RWPE1 (cell line): ENCODE measurements at regions not wholly inside any gene's neighbourhood (a gene's known extent, or its start where the extent isn't known, plus 50 kb on each side); places are given as distances from the start of the nearest gene placed in this dataset.

Experiments
- CTCF ChIA-PET: fragments of 350-600 bp; sonication (Branson Sonifier 250); formaldehyde crosslinking; extraction: SDS; loops from one replicate; lab custom pipeline; 2021; lab: Yijun Ruan, JAX
- POLR2A ChIA-PET: fragments of 400-600 bp; formaldehyde crosslinking; extraction: SDS; loops from one replicate; lab custom pipeline; 2020; ENCODE audit warnings: antibody characterized with exemption; ENCODE audit not compliant: low non-redundant PET; lab: Yijun Ruan, JAX
- DNase-seq: peaks from one replicate; pipeline ENCODE4 v3.0.0; 2012; ENCODE audit warnings: low spot score
- H3K27ac ChIP-seq: fragments of 450-650 bp; 2 replicates; pipeline ENCODE4 v1.5.1; 2017
- TF ChIP-seq, protein P1 (sequence below): fragments of 450-650 bp; conservative IDR thresholded peaks from 2 replicates; pipeline ENCODE4 v1.5.1; 2017; ENCODE audit warnings: low read depth, mild to moderate bottlenecking

DNA sequence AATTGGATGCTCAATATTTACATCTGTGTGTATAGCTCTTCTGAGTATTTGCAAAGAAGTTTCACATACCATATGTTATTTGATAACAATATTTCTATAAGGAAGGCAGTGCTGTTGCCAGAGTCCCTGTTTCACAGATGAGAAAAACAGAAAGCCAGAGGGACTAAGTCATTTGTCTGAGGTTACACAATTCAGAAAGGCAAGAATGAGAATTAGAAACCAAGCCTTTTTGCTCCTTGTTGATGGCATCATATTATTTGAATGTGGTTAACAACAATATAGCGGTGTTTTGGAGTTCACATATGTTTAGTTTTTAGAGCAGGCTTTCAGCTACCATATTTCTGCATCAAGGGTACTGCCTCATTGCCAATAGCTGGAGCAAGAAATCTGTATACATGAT lies 110.9 kb upstream of the PRLR start:
- TF ChIP-seq, protein P1, sequence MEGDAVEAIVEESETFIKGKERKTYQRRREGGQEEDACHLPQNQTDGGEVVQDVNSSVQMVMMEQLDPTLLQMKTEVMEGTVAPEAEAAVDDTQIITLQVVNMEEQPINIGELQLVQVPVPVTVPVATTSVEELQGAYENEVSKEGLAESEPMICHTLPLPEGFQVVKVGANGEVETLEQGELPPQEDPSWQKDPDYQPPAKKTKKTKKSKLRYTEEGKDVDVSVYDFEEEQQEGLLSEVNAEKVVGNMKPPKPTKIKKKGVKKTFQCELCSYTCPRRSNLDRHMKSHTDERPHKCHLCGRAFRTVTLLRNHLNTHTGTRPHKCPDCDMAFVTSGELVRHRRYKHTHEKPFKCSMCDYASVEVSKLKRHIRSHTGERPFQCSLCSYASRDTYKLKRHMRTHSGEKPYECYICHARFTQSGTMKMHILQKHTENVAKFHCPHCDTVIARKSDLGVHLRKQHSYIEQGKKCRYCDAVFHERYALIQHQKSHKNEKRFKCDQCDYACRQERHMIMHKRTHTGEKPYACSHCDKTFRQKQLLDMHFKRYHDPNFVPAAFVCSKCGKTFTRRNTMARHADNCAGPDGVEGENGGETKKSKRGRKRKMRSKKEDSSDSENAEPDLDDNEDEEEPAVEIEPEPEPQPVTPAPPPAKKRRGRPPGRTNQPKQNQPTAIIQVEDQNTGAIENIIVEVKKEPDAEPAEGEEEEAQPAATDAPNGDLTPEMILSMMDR: no peak
- CTCF ChIA-PET: interaction anchor here (0.6 kb wide), 1 partner anchor 1130 kb away, joined by 3 read pairs; no protein-coding TSS in a partner anchor
- no peak for DNase-seq
- POLR2A ChIA-PET: no interaction called here
- no peak overlapping the region for H3K27ac ChIP-seq

DNA sequence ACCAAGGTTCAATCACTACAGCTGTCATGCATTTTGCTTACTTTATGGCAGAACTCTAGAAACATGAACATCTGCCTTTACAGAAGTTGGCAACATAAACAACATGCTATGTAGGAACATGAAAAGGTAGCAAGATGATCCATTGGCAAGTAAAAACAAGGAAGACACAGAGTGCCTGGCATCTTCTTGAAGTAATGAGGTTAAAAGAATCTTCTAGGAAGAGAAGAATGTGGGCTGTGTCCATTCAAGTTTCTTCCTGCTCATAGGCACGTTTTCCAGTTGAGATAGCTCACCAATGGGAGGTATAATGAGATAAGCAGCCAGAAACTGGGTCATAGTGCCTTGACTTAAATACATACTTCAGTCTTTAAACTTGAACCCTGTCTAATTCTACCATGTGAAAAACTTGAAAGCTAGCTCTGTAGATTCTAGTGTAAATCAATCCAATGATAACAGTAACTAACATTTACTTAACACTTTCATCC lies 109.4 kb upstream of the PRLR start:
- POLR2A ChIA-PET: no interaction called here
- TF ChIP-seq, protein P1: no peak
- CTCF ChIA-PET: no interaction called here
- H3K27ac ChIP-seq: no peak overlapping the region
- DNase-seq: no peak

DNA sequence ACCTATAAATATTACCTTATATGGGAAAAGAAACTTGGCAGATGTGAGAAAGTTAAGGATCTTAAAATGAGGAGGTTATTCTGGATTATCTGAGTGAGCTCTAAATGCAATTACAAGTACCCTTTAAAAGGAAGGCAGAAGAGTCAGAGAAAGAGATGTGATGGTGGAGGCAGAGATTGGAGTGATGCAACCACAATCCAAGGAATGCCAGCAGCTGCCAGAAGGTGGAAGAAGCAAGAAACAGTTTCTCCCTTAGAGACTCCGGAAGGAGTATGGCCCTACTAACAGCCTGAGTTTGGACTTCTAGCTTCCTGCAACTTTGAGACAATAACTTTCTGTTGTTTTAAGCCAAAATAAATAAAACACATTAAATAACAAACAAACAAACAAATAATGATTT lies 108.7 kb upstream of the PRLR start:
- ChIA-PET CTCF (no interaction called here), POLR2A (no interaction called here)
- no peak for DNase-seq
- no peak overlapping the region for H3K27ac ChIP-seq
- TF ChIP-seq, protein P1: no peak

DNA sequence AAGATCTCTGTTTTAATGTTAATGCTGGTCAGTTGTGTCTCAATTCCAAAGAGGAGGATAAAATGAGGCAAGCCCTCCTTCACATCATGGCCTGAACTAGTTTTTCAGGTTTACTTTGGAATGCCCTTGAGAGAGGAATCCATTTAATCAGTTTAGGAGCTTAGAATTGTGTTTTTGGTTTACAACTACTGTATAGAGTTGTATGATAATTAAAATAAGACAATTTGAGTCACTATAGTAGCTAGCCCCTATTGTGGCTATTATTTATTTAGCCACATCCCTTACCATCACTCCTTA lies 107.8 kb upstream of the PRLR start:
- POLR2A ChIA-PET: no interaction called here
- CTCF ChIA-PET: interaction anchor here (0.5 kb wide), 1 partner anchor 1077 kb away, joined by 3 read pairs; no protein-coding TSS in a partner anchor
- no peak overlapping the region for H3K27ac ChIP-seq
- no peak for DNase-seq
- TF ChIP-seq, protein P1: no peak

DNA sequence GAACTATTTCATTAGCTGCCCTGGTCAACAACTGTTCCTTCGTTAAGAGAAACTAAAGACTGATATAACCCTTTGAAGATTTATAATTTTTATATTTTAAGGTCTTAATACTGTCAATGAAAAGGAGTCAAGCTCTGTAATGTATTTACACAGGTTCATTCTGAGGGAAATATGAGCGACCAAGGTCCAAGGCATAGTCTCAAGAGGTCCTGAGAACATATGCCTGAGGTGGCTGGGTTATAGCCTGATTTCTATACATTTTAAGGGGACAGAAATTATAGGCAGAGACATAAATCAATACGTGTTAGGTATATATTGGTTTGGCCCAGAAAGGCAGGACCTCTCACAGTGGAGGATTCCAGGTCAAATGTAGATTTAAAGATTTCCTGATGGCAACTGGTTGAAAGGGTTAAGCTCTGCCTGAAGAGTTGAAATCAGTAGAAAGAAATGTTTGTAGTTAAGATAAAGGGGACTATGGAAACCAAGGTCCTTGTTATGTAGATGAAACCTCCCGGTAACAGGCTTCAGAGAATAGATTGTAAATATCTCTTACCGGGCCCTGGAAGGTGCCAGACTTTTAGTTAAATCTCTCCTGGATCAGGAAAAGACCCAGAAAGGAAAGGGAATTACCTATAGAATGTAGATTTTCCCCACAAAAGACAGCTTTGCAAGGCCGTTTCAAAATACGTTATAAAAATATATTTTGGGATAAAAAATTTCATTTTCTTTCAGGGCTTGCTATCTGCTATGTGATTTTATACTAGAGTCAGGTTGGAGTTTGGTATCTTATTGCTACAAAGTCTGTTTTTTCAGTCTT lies 107.3 kb upstream of the PRLR start:
- DNase-seq: no peak
- no peak overlapping the region for H3K27ac ChIP-seq
- POLR2A ChIA-PET: no interaction called here
- TF ChIP-seq, protein P1: no peak
- CTCF ChIA-PET: no interaction called here

DNA sequence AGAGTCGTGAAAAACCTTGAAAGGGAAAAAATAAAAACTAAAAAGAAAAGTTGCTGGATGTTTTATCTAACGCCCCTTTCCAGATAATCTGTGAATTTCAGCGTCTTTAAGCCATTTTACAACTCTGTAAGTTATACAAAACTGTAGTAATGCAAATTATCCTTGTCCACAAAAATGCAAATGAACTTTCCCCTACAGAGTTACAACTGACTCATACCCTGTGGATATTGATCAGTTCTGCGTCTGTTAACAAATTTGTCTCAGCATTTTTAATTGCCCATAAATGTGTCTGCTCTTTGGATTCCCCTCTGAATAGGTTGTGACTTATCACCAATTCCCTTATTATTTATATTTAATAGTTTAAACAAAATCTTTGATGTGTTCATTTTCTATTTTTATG lies 105.9 kb upstream of the PRLR start:
- no peak overlapping the region for H3K27ac ChIP-seq
- TF ChIP-seq, protein P1: no peak
- no peak for DNase-seq
- POLR2A ChIA-PET: no interaction called here
- CTCF ChIA-PET: no interaction called here
